Activated CD4-positive, alpha-beta T cell treated with anti-CD3 and anti-CD28 coated beads, Interleukin-2, amount 50 U/mL, for 24 hours (primary cell): ENCODE measurements at regions not wholly inside any gene's neighbourhood (a gene's known extent, or its start where the extent isn't known, plus 50 kb on each side); places are given as distances from the start of the nearest gene placed in this dataset.

Experiments used
- DNase-seq, 2 donors: peaks; one replicate each; pipeline ENCODE4 v3.0.0-alpha.2; 2020; ENCODE audit warnings: low read depth in 1 of 2, low spot score in 1 of 2

DNA sequence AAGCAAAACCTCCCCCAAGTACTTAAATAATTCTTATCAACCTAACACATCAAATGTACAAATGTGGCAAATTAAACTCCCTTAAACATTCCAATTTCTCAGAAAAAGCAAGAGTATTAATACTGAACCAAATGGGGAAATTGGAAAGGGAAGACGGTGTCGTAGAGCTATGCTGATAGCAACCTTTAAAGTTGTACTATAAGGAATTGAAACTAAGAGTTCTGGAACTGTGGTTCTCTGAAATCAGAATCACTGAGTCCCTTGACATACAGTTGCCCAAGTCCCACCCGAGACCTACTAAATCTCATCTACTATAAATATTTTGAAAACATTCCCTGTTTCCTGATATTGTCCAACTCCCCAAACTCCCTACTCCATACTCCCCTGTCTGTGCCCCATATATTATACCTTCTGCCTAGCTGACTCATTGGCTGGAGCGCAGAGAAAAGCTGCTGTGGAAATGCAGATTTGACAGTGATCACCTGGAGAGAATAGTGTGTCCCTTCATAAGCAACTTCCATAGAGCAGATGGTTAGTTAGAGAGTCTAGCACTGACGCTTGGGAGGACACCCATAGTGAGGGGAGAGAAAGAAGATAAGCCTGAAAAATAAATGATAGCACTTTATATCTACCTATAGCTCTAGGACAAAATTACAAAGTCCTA is 51.4 kb upstream of the ITM2B start:
- no peak for DNase-seq

DNA sequence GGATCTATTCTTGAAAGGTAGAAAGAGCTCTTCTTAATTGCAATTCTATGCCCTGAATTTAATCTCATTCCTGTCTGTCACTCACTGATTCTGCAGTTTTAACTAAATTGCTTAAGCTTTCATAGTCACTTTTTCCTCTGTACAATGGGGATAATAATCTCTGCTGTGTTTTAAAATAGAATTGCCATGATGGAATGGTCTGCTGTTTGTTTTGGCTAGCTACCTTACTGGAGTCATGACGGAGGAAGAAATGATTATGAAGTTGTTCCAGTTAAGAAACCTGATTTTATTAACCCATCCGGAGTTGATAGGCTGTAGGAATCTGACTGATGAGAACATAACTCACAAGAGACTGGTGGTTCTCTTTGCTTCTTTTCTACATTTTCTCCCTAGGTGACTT is 54.9 kb upstream of the ITM2B start:
- DNase-seq, result no peak

DNA sequence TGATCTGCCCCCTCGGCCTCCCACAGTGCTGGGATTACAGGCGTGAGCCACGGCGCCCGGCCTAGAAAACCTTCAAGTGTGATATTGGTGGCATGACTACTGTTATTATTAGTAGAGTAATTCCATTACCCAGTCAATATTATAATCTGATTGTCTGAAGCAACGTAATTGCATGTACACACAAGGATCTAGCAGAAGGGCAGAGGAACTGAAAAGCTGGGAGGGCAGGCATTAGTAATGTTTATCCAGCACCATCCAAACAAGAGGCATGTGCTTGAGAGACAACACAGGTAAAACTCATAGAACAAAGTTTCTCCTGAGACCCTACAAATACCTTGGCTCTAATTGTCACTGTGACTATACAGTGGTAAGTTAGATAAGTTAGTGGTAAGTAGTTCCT is 56.2 kb upstream of the ITM2B start:
- DNase-seq, result no peak

DNA sequence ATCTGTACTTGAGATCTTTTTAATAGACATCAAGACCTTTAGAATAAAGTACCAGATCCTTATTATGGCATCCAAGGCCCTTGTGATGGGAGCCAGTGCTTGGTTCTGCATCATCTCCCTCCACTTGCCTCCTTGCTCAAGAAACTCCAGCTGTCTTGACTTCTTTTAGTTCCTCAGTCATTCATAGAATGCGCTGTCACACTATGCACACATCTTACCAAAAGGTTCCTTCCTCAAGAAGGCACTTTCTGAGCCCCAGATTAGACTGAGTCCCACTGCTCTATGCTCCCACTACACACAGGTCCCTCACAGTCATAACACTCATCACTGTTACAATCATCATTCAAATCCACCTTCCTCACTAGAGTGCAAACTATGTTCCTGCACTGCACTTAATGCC is 57.8 kb upstream of the ITM2B start:
- no peak for DNase-seq

DNA sequence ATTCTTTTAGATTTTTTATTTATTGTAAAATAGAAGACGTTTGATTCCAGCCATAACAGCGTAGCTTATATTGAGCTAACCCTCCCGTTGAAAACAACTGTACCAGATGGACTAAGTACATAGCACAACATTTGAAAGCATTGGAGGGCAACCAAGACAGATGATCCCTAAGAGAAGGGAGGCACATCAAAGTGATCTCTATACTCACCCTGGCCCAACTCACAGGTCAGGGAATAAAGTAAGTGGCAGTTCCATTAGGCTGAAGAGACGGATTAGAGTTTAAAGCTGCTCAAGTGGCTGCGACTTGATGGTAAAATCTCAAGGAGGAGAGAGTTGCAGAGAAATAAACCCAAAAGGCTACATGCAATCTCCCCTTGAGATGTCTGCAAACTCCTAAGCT is 65.1 kb upstream of the ITM2B start:
- DNase-seq, result no peak

DNA sequence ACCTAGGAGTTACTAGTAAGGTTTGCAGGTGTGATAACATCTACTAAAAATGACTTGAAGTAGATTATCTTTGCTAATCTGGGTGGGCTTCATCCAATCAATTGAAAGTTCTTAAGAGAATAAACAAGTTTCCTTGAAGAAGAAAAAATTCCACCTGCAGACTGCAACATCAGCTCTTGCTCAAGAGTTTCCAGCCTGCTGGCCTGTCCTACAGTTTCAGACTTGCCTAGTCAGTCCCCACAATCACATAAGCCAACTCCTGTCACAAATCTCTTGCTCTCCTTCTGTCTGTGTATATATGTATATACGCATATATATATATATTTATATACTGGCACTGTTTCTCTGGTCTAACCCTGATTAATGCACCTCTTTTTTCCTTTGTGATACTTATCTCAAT is 67.3 kb upstream of the ITM2B start:
- DNase-seq, result no peak

DNA sequence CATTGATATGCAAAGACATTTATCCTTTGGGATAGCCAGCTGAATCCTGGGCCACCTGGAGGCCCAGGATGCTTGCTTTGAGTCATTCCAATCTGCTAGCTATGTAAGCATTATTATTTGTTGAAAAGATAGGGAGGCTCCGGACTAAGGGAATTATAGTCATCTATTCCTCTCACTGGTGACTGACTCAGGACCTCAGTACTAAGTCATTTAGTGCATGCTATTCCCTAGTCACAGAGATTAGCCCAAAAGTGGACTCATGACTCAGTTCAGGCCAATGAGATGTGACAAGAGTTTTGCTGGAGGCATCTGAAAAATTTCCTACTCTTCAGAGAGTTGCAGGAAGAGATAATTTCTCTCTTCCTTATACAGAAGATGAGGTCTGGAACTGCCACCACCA is 67.9 kb upstream of the ITM2B start:
- no peak for DNase-seq

DNA sequence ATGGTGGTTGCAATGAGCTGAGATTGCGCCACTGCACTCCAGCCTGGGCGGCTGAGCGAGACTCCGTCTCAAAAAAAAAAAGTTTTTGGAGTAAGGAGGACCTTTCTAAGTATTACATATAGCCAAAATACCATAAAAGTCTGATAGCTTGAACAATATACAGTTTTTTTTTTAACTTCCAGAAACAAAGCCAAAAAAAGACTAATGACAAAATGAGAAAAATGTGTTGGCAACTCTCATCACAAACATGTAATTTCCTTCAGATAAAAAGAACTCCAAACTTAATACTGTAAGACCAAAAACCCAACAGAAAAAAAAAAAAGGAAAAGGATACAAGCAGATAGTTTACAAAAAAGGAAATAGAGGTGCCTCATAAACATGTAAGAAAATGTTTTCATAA is 68.2 kb upstream of the MED4 start:
- no peak for DNase-seq

DNA sequence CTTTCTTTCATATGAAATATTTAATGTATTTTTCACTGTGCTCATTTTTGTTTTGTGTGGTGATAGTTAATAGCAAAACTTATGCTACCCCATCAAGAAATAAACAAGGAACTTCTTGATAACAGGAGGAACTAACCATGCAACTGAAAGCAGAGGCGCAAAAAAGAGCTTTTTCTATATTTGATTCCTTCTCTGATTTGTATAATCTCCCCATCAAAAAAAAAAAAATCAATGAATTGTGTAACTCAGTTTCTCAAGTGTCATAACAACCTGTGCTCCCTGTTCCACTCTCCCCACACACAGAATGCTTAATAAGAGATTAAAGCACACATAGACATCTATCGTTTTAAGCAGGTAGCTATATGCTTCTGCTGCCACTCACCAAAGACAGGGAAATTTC is 67.3 kb upstream of the MED4 start:
- DNase-seq, result no peak

DNA sequence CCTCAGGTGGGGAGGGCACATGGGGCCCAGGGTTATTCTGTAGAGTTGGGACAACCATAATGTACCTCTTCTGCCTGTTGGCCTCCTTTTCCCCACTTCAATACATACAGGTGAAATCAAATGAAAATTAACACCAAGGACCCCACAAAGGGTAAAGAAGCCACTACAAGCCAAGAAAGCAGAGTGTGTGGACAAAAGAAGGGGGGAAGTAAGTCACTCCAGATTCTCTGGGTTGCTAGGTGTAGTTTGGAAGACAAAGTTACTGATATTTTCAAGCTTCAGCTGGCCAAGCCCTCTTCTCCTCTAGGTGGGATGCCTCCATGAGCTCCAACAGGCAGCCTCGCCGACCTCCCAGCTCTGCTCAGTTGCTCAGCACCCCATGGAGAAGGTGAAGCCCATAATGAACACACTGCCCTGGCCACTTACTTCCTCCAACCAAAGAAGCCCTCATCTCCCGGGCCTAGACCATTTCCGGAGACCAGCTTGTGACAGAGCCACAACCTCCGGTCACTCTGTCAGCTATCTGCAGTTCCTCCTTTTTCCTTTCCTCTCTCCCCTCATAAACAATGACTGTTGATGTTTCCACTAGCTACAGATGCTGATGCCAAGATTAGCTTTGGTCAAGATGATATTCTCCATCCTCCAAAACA is 66.8 kb upstream of the MED4 start:
- no peak for DNase-seq

DNA sequence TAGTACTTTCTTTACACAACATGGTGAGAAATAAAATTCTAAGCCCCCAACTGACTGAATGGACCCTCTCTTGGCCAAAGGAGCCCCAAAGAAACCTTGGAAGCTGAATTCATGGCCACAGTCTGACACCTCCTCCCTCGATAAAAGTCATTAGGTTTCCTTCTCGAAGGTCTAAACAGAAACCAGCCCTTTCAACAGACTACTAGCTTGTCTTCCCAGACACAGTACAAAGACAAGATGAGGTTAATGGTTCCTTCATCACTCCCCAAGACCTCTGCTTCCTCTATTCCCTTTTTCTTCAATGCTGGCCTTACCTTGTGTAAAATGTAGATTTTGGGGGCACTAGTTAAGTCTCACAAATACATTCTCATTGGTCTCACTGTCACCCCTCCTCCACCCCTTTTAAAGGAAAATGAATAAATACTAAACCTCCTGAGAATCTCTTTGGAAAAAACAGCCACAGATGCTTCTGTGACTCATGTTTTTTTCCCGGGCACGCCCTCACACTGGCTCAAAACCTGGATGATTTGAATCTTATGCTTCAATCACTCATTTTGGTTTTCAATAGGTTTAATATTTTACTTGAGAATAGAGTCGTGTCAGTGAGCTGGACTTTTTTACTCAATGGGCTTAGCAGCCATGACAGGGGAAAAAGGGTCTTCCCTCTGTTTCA is 65.8 kb upstream of the MED4 start:
- DNase-seq, result no peak

DNA sequence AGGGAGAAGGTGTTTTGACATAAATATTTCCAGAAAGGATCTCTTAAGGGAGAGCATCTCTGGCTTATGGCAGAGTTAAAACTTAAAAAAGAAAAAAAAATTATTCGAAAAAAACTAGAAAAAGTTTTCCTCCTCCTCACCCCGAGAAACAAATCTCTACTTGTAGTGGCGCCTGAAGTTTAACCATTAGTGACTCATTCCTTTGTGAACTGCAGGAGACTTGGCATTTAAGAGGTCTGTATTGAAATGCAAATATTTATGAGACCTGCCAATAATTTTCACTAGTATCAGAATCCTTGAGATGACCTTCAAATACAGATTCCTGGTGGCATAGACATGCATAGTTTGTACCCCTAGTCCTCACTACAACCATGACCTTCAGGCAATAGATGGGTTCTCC is 64.9 kb upstream of the MED4 start:
- no peak for DNase-seq

DNA sequence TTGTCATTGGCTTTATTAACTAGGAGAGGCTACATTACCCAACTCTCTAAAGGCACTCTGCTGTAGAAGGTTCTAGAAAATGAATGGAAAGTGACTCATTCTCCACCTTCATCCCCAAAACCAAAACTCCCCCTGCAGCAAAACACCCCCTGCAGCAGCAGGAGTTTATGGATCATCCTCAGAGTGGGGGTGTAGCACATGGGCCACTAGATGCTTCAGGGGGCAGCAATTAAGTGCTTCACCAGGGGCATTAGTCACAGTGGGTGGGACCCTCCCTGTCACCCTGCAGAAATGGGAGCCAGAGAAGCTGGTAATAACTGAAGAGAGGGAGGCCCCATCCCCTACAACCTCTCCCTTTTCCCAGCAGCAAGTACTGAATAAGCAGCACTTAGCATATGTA is 64.5 kb upstream of the MED4 start:
- DNase-seq, result no peak

DNA sequence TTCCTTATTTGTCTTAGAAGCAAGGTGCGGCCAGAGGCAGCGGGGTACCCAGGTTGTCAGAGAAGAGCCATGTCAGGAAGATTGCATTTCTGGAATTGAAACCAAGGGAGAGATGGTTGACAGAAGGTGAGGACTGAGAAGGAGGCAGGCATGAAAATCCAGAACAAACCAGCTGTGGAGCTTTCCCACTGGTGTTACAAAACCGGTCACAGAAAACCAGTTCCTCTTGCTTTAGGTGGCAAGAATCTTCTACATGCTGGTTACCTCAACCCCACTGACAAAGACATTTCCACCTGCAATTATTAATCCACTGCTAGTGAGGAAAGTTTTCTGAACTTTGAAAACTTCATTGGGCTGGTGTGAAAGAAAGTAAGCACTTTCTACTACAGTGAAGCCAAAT is 64.0 kb upstream of the MED4 start:
- no peak for DNase-seq

DNA sequence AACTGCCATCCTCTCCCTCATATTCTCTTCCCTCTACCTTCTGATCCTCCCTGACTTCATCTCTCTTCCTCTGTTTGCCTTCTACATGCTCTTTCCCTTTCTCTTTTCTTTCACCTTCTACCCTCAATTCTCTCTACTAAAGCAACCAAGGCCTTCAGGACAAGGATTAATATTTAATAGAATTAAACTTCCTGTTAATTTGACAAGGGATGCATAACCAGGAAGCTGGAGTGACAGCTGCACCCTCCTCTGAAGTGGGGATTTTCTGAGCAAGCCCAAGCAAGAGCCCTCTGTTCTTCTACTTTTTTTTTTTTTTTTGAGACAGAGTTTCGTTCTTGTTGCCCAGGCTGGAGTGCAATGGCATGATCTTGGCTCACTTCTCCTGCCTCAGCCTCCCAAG is 63.4 kb upstream of the MED4 start:
- no peak for DNase-seq

DNA sequence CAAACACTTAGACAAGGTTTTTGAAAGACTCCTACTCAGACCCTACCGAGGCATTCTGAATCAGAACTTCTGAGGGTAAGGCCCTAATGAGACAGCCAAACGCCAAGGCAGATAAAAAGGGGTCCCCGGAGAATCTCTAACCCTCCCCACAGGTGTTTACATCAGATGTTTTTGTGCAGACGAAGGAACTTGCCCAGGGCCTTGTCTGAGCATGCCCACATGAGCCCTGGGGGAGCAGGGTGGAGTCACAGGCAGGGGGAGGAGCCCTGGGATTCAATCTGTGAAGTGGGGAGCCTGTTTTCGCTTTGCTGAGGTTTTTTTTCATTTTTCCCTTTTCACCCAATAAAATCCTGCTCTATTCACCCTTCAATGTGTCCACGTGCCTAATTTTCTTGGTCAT is 61.6 kb upstream of the MED4 start:
- DNase-seq, result peak; percentile 13 to 62

DNA sequence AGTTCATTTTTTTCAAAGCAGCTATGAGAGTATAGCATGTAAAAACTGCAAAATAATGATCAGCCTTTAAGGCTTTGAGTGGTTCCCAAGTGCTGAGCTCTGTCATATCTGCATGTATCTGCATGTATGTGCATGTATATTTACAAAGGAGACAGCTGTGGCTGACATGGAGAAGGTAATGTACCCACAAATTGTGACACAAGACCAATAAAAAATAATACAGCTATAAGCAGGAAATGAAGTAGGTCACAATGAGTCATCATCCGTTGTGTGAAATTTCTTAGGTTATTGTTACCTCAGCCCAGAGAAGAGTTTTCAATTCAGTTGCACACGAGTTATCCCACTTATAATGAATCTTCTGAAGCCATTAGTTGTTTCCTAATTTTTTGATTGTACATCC is 60.9 kb upstream of the MED4 start:
- DNase-seq, result peak in 1 of 2 donors; percentile 35

DNA sequence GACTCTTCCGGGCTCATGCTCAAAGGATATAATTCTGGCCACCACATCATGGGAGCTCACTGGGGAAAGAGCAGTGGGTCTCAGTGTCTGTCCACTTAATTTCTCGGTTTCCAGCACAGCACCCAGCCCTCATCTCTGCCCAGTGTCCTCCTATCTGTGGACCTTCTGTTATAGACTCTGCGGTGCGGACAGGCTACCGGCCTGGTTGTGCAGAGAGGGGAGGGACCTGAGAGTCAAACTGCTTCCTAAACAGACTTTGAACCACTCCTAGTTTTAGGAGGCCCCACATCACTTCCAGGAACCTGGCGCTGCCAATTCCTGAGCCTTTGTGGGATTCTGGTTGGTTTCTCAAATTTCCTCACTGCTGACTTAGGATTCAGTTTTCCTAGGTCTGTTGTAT is 59.8 kb upstream of the MED4 start:
- DNase-seq, result no peak

DNA sequence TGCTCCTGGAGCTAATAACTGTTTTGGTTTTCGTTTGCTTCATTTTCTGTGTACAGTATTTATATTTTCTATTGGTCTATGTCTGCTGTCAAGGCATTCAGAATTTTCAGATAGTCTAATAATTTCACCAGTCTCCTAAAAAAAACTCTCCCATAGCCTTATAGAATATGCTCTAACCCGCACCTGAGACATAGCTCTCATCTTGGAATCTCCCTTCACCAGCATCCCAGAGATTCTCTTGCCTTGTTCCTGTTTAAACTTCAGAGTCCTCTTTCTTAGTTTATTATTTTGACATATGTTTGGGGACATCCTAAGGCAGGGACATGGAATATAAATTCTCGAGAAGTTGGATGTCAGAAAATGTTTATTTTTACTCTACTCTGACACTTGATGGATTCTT is 58.3 kb upstream of the MED4 start:
- DNase-seq, result no peak

DNA sequence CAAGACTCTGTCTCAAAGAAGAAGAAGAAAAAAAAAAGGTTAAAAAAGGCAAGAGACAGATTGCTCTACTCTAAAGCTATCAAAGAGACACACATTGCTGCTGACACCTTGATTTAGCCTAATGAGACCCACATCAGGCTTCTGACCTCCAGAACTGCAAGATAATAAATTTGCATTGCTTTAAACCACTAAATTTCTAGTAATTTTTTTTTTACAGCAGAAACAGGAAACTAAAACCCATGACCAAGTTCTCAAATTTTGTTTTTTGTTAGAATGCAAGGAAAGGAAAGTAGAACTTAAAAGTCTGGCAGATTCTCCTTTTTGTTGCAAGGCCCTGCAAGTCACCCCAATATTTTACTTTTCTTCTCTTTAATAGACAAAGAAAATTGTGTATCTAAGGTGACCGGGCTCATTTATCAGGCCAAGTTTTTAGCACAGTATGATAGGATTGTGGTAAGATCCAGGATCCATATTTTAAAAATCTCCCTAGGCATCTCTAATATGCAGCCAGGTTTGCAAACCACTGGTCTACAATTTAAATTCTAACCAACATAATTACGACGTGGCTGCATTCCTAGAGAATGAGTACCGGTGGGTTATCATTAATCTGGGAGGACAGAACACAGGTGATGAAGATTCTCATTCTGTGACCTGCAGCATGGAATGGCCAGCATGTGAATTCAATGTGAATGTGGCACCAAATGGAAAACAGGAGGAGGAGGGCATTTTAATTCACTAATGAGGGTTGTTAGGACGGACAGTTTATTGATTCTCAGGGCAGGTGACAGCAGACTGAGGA is 56.7 kb upstream of the MED4 start:
- DNase-seq, result no peak

DNA sequence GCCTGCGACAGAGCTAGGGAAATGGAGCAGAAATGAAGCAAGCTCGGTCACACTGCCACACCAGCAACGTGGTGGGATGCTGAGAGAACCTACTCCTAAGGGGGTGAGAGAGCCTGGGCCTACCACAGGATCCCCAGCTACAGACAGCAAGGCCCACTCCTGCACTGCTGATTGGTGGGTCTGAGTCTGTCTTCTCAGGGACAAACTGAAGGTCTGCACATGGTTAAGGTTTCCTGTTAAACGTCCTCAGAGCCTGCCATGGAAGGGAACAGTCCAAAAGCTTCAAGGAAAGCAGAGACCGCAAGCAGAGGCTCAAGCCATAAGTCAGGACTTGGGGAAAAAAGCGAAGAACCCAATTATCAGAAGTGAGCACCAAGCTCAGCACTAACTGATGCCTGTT is 53.5 kb upstream of the MED4 start:
- DNase-seq, result no peak

DNA sequence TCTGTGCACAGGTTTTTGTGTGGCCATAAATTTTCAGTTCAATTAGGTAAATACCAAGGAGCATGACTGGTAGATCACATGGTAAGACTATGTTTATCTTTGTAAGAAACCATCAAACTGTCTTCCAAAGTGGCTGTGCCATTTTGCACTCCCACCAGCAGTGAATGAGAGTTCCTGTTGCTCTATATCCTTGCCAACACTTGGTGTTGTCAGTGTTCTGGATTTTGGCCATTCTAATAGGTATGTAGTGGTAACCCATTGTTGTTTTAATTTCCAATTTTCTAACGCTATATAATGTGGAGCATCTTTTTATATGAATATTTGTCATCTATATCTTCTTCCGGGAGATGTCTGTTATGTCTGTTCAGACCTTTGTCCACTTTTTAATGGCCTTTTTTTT is 51.7 kb upstream of the MED4 start:
- no peak for DNase-seq
